PC-9 (cell line): ENCODE measurements at regions not wholly inside any gene's neighbourhood (a gene's known extent, or its start where the extent isn't known, plus 50 kb on each side); places are given as distances from the start of the nearest gene placed in this dataset.
"Not testable (repeated sequence)": the region's sequence is repeated elsewhere in the genome, so short reads cannot be mapped to it uniquely, and the experiment has no call there.

Experiments
- BruUV-seq: library from RNA; stranded (reverse); fragments of 400-500 nt; replicated peaks from 2 replicates; lab custom pipeline; 2021; lab: Mats Ljungman, UMichigan
- CTCF ChIA-PET: fragments of 300-600 bp; sonication (Branson Sonifier 250); formaldehyde crosslinking; loops from one replicate; lab custom pipeline; 2022; ENCODE audit warnings: antibody characterized with exemption; lab: Charles Lee
- POLR2A ChIA-PET: fragments of 300-600 bp; sonication (Branson Sonifier 250); formaldehyde crosslinking; loops from one replicate; lab custom pipeline; 2022; ENCODE audit warnings: antibody characterized with exemption; ENCODE audit not compliant: unreplicated experiment; lab: Charles Lee
- DNase-seq, 2 experiments: peaks; one replicate each; pipeline versions ENCODE4 v3.0.0 to v3.0.0-alpha.2; 2015 to 2022; ENCODE audit warnings: mixed read lengths in 1 of 2
- H2AFZ ChIP-seq: fragments of 200-600 bp; sonication (generic); 2 replicates; pipeline ENCODE4 v1.8.1; 2017; ENCODE audit warnings: antibody characterized with exemption
- H3F3A ChIP-seq: fragments of 200-600 bp; sonication (generic); 2 replicates; pipeline ENCODE4 v1.8.1; 2017; ENCODE audit warnings: antibody characterized with exemption, mild to moderate bottlenecking, low read depth; ENCODE audit not compliant: insufficient read depth
- H3K27ac ChIP-seq: fragments of 200-600 bp; sonication (generic); 2 replicates; pipeline ENCODE4 v1.6.1; 2016; ENCODE audit warnings: mixed run types
- H3K27me3 ChIP-seq: fragments of 200-600 bp; sonication (generic); 2 replicates; pipeline ENCODE4 v1.6.1; 2016; ENCODE audit warnings: low read depth, mixed run types; ENCODE audit not compliant: insufficient read depth
- H3K36me3 ChIP-seq: fragments of 200-600 bp; sonication (generic); 2 replicates; pipeline ENCODE4 v1.6.1; 2016; ENCODE audit warnings: low read depth, mixed run types
- H3K4me1 ChIP-seq: fragments of 200-600 bp; sonication (generic); replicated peaks from 2 replicates; pipeline ENCODE4 v1.6.1; 2016; ENCODE audit warnings: mixed run types; ENCODE audit not compliant: insufficient read depth
- H3K4me2 ChIP-seq: fragments of 200-600 bp; sonication (generic); 2 replicates; pipeline ENCODE4 v1.6.1; 2017; ENCODE audit warnings: mixed run types
- H3K4me3 ChIP-seq: fragments of 200-600 bp; sonication (generic); 2 replicates; pipeline ENCODE4 v1.6.1; 2016; ENCODE audit warnings: mixed run types
- H3K79me2 ChIP-seq: fragments of 200-600 bp; sonication (generic); 2 replicates; pipeline ENCODE4 v1.6.1; 2017; ENCODE audit warnings: low read depth, mixed run types
- H3K9me2 ChIP-seq: fragments of 200-600 bp; sonication (generic); 2 replicates; pipeline ENCODE4 v1.8.1; 2017; ENCODE audit warnings: mild to moderate bottlenecking; ENCODE audit not compliant: insufficient read depth
- H3K9me3 ChIP-seq: fragments of 200-600 bp; sonication (generic); 2 replicates; pipeline ENCODE4 v1.8.1; 2016; ENCODE audit warnings: low read depth; ENCODE audit not compliant: insufficient read depth
- H4K20me1 ChIP-seq: fragments of 200-600 bp; sonication (generic); 2 replicates; pipeline ENCODE4 v1.8.1; 2017; ENCODE audit not compliant: insufficient read depth
- EZH2 ChIP-seq: fragments of 200-600 bp; sonication (generic); IDR thresholded peaks from 2 replicates; pipeline ENCODE4 v1.8.0; 2017; ENCODE audit warnings: antibody characterized with exemption, low read depth
- intact Hi-C: fragments of 100-400 bp; cut with micrococcal nuclease; formaldehyde crosslinking; loops from one replicate; pipeline ENCODE4 v1.10.0; 2022; ENCODE audit not compliant: unreplicated experiment
- TF ChIP-seq, protein P1 (sequence below): fragments of 200-600 bp; sonication (generic); conservative IDR thresholded peaks from 2 replicates; pipeline ENCODE4 v1.6.1; 2017; ENCODE audit warnings: mixed run types, antibody characterized with exemption, mild to moderate bottlenecking, moderate library complexity

GRCh38 chr9:40939201-40939887 is 189.1 kb downstream of the FOXD4L6 start:
- H3K4me3 ChIP-seq, H3K27ac ChIP-seq, H3K4me1 ChIP-seq, DNase-seq, H3K9me3 ChIP-seq, BruUV-seq, H3K36me3 ChIP-seq, intact Hi-C loops, CTCF ChIA-PET, H3K27me3 ChIP-seq, POLR2A ChIA-PET, H3K79me2 ChIP-seq, H3F3A ChIP-seq, H3K9me2 ChIP-seq, H2AFZ ChIP-seq, H3K4me2 ChIP-seq, H4K20me1 ChIP-seq: not testable (repeated sequence)

DNA sequence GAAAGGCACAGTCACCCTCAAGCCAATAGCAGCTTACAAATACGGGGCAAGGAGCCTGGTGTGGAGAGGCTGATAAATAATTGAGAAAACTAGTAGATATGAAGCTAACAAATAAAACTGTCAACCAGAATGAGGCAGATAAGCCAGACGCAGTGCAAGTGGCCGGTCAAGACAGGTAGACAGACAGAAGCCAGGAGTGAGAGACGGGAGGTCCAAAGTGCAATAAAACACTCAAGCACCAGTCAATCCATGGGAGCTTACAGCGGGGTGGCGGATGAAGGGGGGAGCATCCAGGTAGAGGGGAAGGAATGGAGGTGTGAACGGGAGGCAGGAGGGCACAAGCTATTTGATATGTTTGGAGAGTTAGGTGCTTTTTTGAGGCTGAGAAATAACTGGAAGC is 193.1 kb downstream of the FOXD4L6 start:
- BruUV-seq: no TSS peak
- intact Hi-C loops: no loop called here

GRCh38 chr9:40934480-40934879 is 194.0 kb downstream of the FOXD4L6 start:
- intact Hi-C loops, BruUV-seq: not testable (repeated sequence)

More for the DNA sequence above, 193.1 kb downstream of the FOXD4L6 start:
- no peak for DNase-seq
- no peak overlapping the region for H2AFZ ChIP-seq
- CTCF ChIA-PET: no interaction called here
- H3K36me3 ChIP-seq: no peaks in the 10 kb centered on the region
- POLR2A ChIA-PET: no interaction called here
- no peaks in the 10 kb centered on the region for H3K4me1 ChIP-seq
- no peak overlapping the region for H3K4me2 ChIP-seq
- no peak overlapping the region for H3K4me3 ChIP-seq
- H3K9me3 ChIP-seq: no peaks in the 10 kb centered on the region
- H3K27ac ChIP-seq: no peak overlapping the region
- H4K20me1 ChIP-seq: no peaks in the 10 kb centered on the region
- H3K79me2 ChIP-seq: no peaks in the 10 kb centered on the region
- H3F3A ChIP-seq: no peaks in the 10 kb centered on the region
- peaks cover 8% of the 10 kb centered on the region; the same call in 1 of the 2 replicates for H3K27me3 ChIP-seq
- TF ChIP-seq, protein P1, sequence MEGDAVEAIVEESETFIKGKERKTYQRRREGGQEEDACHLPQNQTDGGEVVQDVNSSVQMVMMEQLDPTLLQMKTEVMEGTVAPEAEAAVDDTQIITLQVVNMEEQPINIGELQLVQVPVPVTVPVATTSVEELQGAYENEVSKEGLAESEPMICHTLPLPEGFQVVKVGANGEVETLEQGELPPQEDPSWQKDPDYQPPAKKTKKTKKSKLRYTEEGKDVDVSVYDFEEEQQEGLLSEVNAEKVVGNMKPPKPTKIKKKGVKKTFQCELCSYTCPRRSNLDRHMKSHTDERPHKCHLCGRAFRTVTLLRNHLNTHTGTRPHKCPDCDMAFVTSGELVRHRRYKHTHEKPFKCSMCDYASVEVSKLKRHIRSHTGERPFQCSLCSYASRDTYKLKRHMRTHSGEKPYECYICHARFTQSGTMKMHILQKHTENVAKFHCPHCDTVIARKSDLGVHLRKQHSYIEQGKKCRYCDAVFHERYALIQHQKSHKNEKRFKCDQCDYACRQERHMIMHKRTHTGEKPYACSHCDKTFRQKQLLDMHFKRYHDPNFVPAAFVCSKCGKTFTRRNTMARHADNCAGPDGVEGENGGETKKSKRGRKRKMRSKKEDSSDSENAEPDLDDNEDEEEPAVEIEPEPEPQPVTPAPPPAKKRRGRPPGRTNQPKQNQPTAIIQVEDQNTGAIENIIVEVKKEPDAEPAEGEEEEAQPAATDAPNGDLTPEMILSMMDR: no peak
- no peak for TF ChIP-seq EZH2
- H3K9me2 ChIP-seq: no peaks in the 10 kb centered on the region

DNA sequence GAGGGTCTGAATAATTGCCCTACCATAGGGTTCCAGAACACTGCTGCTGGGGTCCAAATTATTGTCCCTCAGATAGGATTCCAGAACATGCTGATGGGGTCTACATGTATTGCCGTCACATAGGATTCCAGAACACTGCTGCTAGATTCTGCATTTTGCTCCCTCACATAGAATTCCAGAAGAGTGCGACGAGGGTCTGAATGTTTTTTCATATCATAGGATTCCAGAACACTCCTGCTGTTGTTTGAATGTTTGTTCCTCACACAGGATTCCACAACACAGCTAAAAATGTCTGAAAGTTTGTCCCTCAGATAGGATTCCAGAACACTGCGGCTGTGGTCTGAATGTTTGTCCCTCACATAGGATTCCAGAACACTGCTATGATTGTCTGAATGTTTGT is 198.1 kb downstream of the FOXD4L6 start:
- peaks cover 48% of the 10 kb centered on the region for H3K27me3 ChIP-seq
- H2AFZ ChIP-seq, H3K9me3 ChIP-seq, H3K4me2 ChIP-seq, H3F3A ChIP-seq, H3K9me2 ChIP-seq, H3K4me1 ChIP-seq, H3K27ac ChIP-seq, DNase-seq, intact Hi-C loops, H4K20me1 ChIP-seq, H3K79me2 ChIP-seq, BruUV-seq, POLR2A ChIA-PET, H3K4me3 ChIP-seq, H3K36me3 ChIP-seq, CTCF ChIA-PET: not testable (repeated sequence)

More at GRCh38 chr9:40934480-40934879, 194.0 kb downstream of the FOXD4L6 start:
- H2AFZ ChIP-seq, H3K27me3 ChIP-seq, POLR2A ChIA-PET, H3K9me2 ChIP-seq, CTCF ChIA-PET, H4K20me1 ChIP-seq, H3K4me3 ChIP-seq, H3K36me3 ChIP-seq, H3K4me2 ChIP-seq, H3K79me2 ChIP-seq, H3K4me1 ChIP-seq, H3K9me3 ChIP-seq, H3F3A ChIP-seq, DNase-seq, H3K27ac ChIP-seq: not testable (repeated sequence)

GRCh38 chr9:40929488-40929845 is 199.0 kb downstream of the FOXD4L6 start:
- DNase-seq, H4K20me1 ChIP-seq, H3F3A ChIP-seq, POLR2A ChIA-PET, CTCF ChIA-PET, BruUV-seq, H3K36me3 ChIP-seq, H3K9me3 ChIP-seq, H3K9me2 ChIP-seq, H3K79me2 ChIP-seq, H3K4me3 ChIP-seq, H3K4me1 ChIP-seq, H3K27ac ChIP-seq, H2AFZ ChIP-seq, H3K4me2 ChIP-seq, intact Hi-C loops: not testable (repeated sequence)
- peaks cover 56% of the 10 kb centered on the region for H3K27me3 ChIP-seq
